Sigmoid colon (tissue), 6 donors: ENCODE measurements at regions not wholly inside any gene's neighbourhood (a gene's known extent, or its start where the extent isn't known, plus 50 kb on each side); places are given as distances from the start of the nearest gene placed in this dataset.

Experiments
- DNase-seq: peaks from one replicate; pipeline ENCODE4 v3.0.0-alpha.2; 2019
- H3K27ac ChIP-seq, 4 donors: fragments of 200-600 bp; sonication (generic); one replicate each; pipeline ENCODE4 v1.5.1; 2016 to 2019; ENCODE audit warnings: mild to moderate bottlenecking in 1 of 4
- H3K27me3 ChIP-seq, 3 donors: fragments of 200-600 bp; sonication (generic); one replicate each; pipeline ENCODE4 v1.5.1; 2019; ENCODE audit warnings: mild to moderate bottlenecking in 1 of 3
- H3K36me3 ChIP-seq, 4 donors: fragments of 200-600 bp; sonication (generic); one replicate each; pipeline ENCODE4 v1.5.1; 2016 to 2019
- H3K4me1 ChIP-seq, 4 donors: fragments of 200-600 bp; sonication (generic); one replicate each; pipeline ENCODE4 v1.5.1; 2017 to 2019
- H3K4me3 ChIP-seq, 4 donors: fragments of 200-600 bp; sonication (generic); one replicate each; pipeline ENCODE4 v1.5.1; 2017 to 2019; ENCODE audit warnings: mild to moderate bottlenecking in 2 of 4, moderate library complexity in 1 of 4
- H3K9me3 ChIP-seq, 4 donors: fragments of 200-600 bp in 3 of 4; sonication (generic) in 3 of 4; one replicate each; pipeline versions ENCODE4 v1.5.1 to v1.6.1; 2013 to 2019
- CTCF ChIP-seq, 4 experiments: fragments of 450-650 bp in 3 of 4; fragments of 200-600 bp in 1 of 4; IDR thresholded peaks; one replicate each; pipeline ENCODE4 v1.5.1; 2016 to 2019; ENCODE audit warnings: antibody characterized with exemption in 4 of 4, mild to moderate bottlenecking in 3 of 4, moderate library complexity in 2 of 4
- EP300 ChIP-seq, 4 donors: sonication (generic); formaldehyde crosslinking; IDR thresholded peaks; one replicate each; pipeline ENCODE4 v1.6.1; 2017; ENCODE audit warnings: antibody characterized with exemption in 4 of 4
- POLR2A ChIP-seq, 2 donors: fragments of 450-650 bp; IDR thresholded peaks; one replicate each; pipeline ENCODE4 v1.6.1; 2016; ENCODE audit warnings: antibody characterized with exemption in 2 of 2, mild to moderate bottlenecking in 2 of 2, moderate library complexity in 2 of 2
- POLR2AphosphoS5 ChIP-seq, 4 donors: sonication (generic); formaldehyde crosslinking; IDR thresholded peaks; one replicate each; pipeline ENCODE4 v1.6.1; 2017; ENCODE audit warnings: antibody characterized with exemption in 4 of 4
- WGBS, 2 donors: extraction: QIAGEN DNeasy Blood & Tissue Kit; methylation state at CpG; one replicate each; pipeline ENCODE4 v1.1.7; 2013; 5-methylcytosine and 5-hydroxymethylcytosine counted together
- intact Hi-C: fragments of 100-400 bp; cut with DNase I; formaldehyde crosslinking; loops from one replicate; pipeline ENCODE4 v1.15.1; 2023
- donor health status: healthy with polysubstance abuse.
- donor health status: healthy.

GRCh38 chr3:89565098-89565497, 457.7 kb downstream of the EPHA3 start:
- H3K4me3 ChIP-seq, result no peak overlapping the region
- H3K4me1 ChIP-seq, result no peaks in the 10 kb centered on the region
- no peaks in the 10 kb centered on the region for H3K36me3 ChIP-seq
- H3K27ac ChIP-seq, result no peak overlapping the region
- H3K27me3 ChIP-seq, result no peaks in the 10 kb centered on the region
- TF ChIP-seq POLR2A (IDR thresholded peaks at IDR 0.05), result no peak
- intact Hi-C loops, result no loop called here
- no peak for DNase-seq
- H3K9me3 ChIP-seq, result peaks cover 0 to 4% (median 0%) of the 10 kb centered on the region in 4 donors

- TF ChIP-seq POLR2AphosphoS5 (IDR thresholded peaks at IDR 0.05), result no peak
- no peak for TF ChIP-seq CTCF (IDR thresholded peaks at IDR 0.05)
- no peak for TF ChIP-seq POLR2A (IDR thresholded peaks at IDR 0.05)
- no peak for TF ChIP-seq EP300 (IDR thresholded peaks at IDR 0.05)
- intact Hi-C loops, result no loop called here
- no peak overlapping the region for H3K27ac ChIP-seq
- H3K9me3 ChIP-seq, result peaks cover 0 to 4% (median 0%) of the 10 kb centered on the region in 4 donors
- no peaks in the 10 kb centered on the region for H3K36me3 ChIP-seq
- H3K27me3 ChIP-seq, result no peaks in the 10 kb centered on the region
- DNase-seq, result no peak
- H3K4me1 ChIP-seq, result peaks cover 0 to 9% (median 2%) of the 10 kb centered on the region in 4 donors
- no peak overlapping the region for H3K4me3 ChIP-seq
- WGBS, 2 donors, result 77 to 83% methylated on average over 6 of the region's 6 CpGs
These were observed 463.0 kb downstream of the EPHA3 start for GRCh38 chr3:89570465-89570864.

DNA sequence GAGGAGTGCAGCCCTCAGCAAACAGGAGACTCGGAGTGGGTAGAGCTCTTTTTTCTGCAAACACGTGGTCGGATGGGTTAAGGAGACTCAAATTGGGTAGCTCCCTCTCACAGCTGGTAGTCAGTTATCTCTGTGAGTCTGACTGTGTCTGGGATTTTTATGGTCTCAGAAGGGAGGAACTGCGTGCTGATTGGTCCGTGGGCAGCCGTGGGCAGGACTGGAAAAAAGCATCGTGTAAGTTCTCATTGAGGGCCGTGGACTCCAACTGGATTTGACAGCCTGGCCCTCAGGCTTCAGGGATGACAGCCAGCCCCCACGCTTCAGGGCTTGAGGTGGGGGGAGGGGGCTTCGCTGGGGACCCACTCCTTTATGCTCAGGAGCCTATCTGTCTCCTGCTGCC, 463.9 kb downstream of the EPHA3 start:
- no peaks in the 10 kb centered on the region for H3K36me3 ChIP-seq
- H3K27ac ChIP-seq, result no peak overlapping the region
- no peak overlapping the region for H3K4me3 ChIP-seq
- WGBS, 2 donors, result 69 to 76% methylated on average over 10 of the region's 10 CpGs
- H3K4me1 ChIP-seq, result peaks cover 0 to 9% (median 2%) of the 10 kb centered on the region in 4 donors
- H3K9me3 ChIP-seq, result no peaks in the 10 kb centered on the region
- no peak for DNase-seq
- H3K27me3 ChIP-seq, result no peaks in the 10 kb centered on the region
- intact Hi-C loops, result no loop called here
- no peak for TF ChIP-seq POLR2A (IDR thresholded peaks at IDR 0.05)
- no peak for TF ChIP-seq POLR2AphosphoS5 (IDR thresholded peaks at IDR 0.05)
- TF ChIP-seq CTCF (IDR thresholded peaks at IDR 0.05), result no peak
- TF ChIP-seq EP300 (IDR thresholded peaks at IDR 0.05), result no peak

GRCh38 chr3:89571707-89572106, 464.3 kb downstream of the EPHA3 start:
- Histone ChIP-seq H3K9me3 (no peaks in the 10 kb centered on the region), H3K4me3 (no peak overlapping the region), H3K4me1 (peaks cover 0 to 9% (median 2%) of the 10 kb centered on the region in 4 donors), H3K36me3 (no peaks in the 10 kb centered on the region), H3K27me3 (no peaks in the 10 kb centered on the region), H3K27ac (no peak overlapping the region)
- 44 to 63% methylated on average over 7 of the region's 7 CpGs for WGBS, 2 donors
- no peak for DNase-seq
- intact Hi-C loops, result no loop called here
- TF ChIP-seq POLR2AphosphoS5 (IDR thresholded peaks at IDR 0.05), result no peak
- TF ChIP-seq POLR2A (IDR thresholded peaks at IDR 0.05), result no peak
- no peak for TF ChIP-seq CTCF (IDR thresholded peaks at IDR 0.05)
- no peak for TF ChIP-seq EP300 (IDR thresholded peaks at IDR 0.05)

DNA sequence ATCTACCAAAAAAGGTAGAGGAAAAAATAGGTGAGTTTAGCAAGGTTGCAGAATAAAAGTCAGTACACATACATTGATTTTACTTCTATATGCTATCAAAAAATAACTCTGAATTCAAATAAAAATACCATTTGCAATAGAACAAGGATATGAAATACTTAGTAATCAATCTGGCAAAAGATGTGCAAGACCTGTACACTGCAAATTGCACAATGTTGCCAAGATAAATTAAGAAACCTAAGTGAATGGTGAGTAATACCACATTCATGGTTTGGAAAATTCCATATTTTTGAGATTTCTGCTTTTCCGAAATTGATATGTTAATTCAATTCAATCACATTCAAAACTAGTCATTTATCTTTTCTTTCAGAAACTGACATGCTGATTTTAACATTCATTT, 464.8 kb downstream of the EPHA3 start:
- WGBS, 2 donors, result 92% methylated on average over 1 of the region's 1 CpG
- DNase-seq, result no peak
- Histone ChIP-seq H3K4me3 (no peak overlapping the region), H3K4me1 (peaks cover 0 to 9% (median 2%) of the 10 kb centered on the region in 4 donors), H3K27ac (no peak overlapping the region), H3K27me3 (no peaks in the 10 kb centered on the region), H3K9me3 (no peaks in the 10 kb centered on the region), H3K36me3 (no peaks in the 10 kb centered on the region)
- intact Hi-C loops, result no loop called here
- TF ChIP-seq POLR2A (IDR thresholded peaks at IDR 0.05) (no peak), EP300 (IDR thresholded peaks at IDR 0.05) (no peak), CTCF (IDR thresholded peaks at IDR 0.05) (no peak), POLR2AphosphoS5 (IDR thresholded peaks at IDR 0.05) (no peak)
